22Rv1 (cell line): ENCODE measurements at regions not wholly inside any gene's neighbourhood (a gene's known extent, or its start where the extent isn't known, plus 50 kb on each side); places are given as distances from the start of the nearest gene placed in this dataset.
"Not testable (repeated sequence)": the region's sequence is repeated elsewhere in the genome, so short reads cannot be mapped to it uniquely, and the experiment has no call there.

Experiments used
- CTCF ChIP-seq: fragments of 450-650 bp; IDR thresholded peaks from 2 replicates; pipeline ENCODE4 v1.5.1; 2017; ENCODE audit warnings: mild to moderate bottlenecking
- ZFX ChIP-seq: fragments of 450-650 bp; IDR thresholded peaks from 2 replicates; pipeline ENCODE4 v1.6.1; 2017; ENCODE audit warnings: antibody characterized with exemption, borderline replicate concordance

DNA sequence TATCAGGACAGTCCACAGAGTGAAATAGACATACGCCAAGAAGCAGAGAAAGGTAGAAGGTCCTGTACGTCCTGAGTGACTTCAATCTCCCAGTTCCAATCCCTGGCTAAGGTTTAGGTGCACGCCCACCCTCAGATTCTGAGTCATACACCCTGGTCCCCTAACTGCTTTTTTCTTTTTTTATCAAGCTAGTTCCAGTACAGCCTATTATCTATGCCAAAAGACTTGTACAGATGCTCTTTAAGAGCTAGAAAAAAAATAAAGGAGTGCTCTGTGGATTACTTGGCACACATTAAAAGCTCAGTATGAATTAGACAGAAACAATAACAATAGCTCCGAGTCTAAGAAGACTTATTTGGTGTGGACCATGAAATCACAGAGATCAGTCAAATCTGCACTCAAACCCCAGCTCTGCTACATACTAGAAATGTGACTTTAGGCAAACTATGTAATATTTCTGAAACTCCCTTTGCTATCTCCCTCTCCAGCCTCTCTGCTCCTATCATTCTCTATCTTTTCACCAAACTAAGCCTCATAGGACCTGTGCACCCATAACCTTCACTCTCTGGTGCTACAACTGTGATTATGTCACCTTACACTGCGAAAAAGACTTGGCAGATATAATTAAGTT is 168.8 kb upstream of the KCTD7 start:
- not testable (repeated sequence) for TF ChIP-seq CTCF, ZFX
